GM19397 (cell line): ENCODE measurements at regions not wholly inside any gene's neighbourhood (a gene's known extent, or its start where the extent isn't known, plus 50 kb on each side); places are given as distances from the start of the nearest gene placed in this dataset.

Source experiments
- ATAC-seq: cut with Tn5 transposase; IDR thresholded peaks from one replicate; pipeline ENCODE4 v1.9.1; 2021; ENCODE audit warnings: mild to moderate bottlenecking, moderate library complexity; ENCODE audit not compliant: unreplicated experiment

GRCh38 chr3:18008706-18009368, 266.4 kb upstream of the TBC1D5 start:
- ATAC-seq = no peak

GRCh38 chr3:18007980-18008379, 265.5 kb upstream of the TBC1D5 start:
- ATAC-seq = no peak

GRCh38 chr3:17995769-17996168, 253.3 kb upstream of the TBC1D5 start:
- ATAC-seq = no peak

GRCh38 chr3:17994167-17994566, 251.7 kb upstream of the TBC1D5 start:
- no peak for ATAC-seq

- ATAC-seq = no peak
These were observed 248.0 kb upstream of the TBC1D5 start for GRCh38 chr3:17990390-17990789.

- no peak for ATAC-seq
These were observed 244.0 kb upstream of the TBC1D5 start for GRCh38 chr3:17986348-17986816.

- ATAC-seq = no peak
These were observed 243.4 kb upstream of the TBC1D5 start for GRCh38 chr3:17985658-17986347.

- no peak for ATAC-seq
These were observed 240.7 kb upstream of the TBC1D5 start for GRCh38 chr3:17983106-17983505.

- no peak for ATAC-seq
These were observed 239.9 kb upstream of the TBC1D5 start for GRCh38 chr3:17982211-17982880.

GRCh38 chr3:17980863-17981262, 238.4 kb upstream of the TBC1D5 start:
- ATAC-seq = no peak

GRCh38 chr3:17979911-17980310, 237.5 kb upstream of the TBC1D5 start:
- no peak for ATAC-seq

GRCh38 chr3:17979252-17979651, 236.8 kb upstream of the TBC1D5 start:
- no peak for ATAC-seq

- ATAC-seq = no peak
These were observed 231.9 kb upstream of the TBC1D5 start for GRCh38 chr3:17974206-17974841.

GRCh38 chr3:17972959-17973906, 230.8 kb upstream of the TBC1D5 start:
- no peak for ATAC-seq

- no peak for ATAC-seq
These were observed 230.0 kb upstream of the TBC1D5 start for GRCh38 chr3:17972476-17972875.

- no peak for ATAC-seq
These were observed 229.6 kb upstream of the TBC1D5 start for GRCh38 chr3:17972030-17972429.

- ATAC-seq = no peak
These were observed 227.6 kb upstream of the TBC1D5 start for GRCh38 chr3:17969985-17970568.

GRCh38 chr3:17969244-17969643, 226.8 kb upstream of the TBC1D5 start:
- ATAC-seq = no peak

- ATAC-seq = no peak
These were observed 225.6 kb upstream of the TBC1D5 start for GRCh38 chr3:17967953-17968607.

- no peak for ATAC-seq
These were observed 224.7 kb upstream of the TBC1D5 start for GRCh38 chr3:17967111-17967510.
